Activated CD8-positive, alpha-beta T cell treated with anti-CD3 and anti-CD28 coated beads for 36 hours (primary cell): ENCODE measurements at regions not wholly inside any gene's neighbourhood (a gene's known extent, or its start where the extent isn't known, plus 50 kb on each side); places are given as distances from the start of the nearest gene placed in this dataset.

Experiments used
- ATAC-seq: fragments of 200-7000 bp; cut with Tn5 transposase; one replicate; pipeline ENCODE4 v1.10.0; 2021; ENCODE audit warnings: mild to moderate bottlenecking, moderate library complexity
- CTCF ChIA-PET: fragments of 350-600 bp; sonication (Branson Sonifier 250); formaldehyde crosslinking; loops from one replicate; lab custom pipeline; 2021; ENCODE audit warnings: antibody characterized with exemption; lab: Charles Lee
- POLR2A ChIA-PET: fragments of 350-600 bp; sonication (Branson Sonifier 250); formaldehyde crosslinking; loops from one replicate; lab custom pipeline; 2021; ENCODE audit warnings: antibody characterized with exemption; lab: Charles Lee
- DNase-seq: peaks from one replicate; pipeline ENCODE4 v3.0.0-alpha.2; 2020
- H3K27ac Mint-ChIP-seq: one replicate; pipeline ENCODE4 v1.8.0; 2021; ENCODE audit warnings: mild to moderate bottlenecking, mixed read lengths
- H3K27me3 Mint-ChIP-seq: one replicate; pipeline ENCODE4 v1.8.0; 2021; ENCODE audit warnings: mixed read lengths
- H3K36me3 Mint-ChIP-seq: one replicate; pipeline ENCODE4 v1.8.0; 2021; ENCODE audit warnings: low read depth, mixed read lengths
- H3K4me1 Mint-ChIP-seq: one replicate; pipeline ENCODE4 v1.8.0; 2021; ENCODE audit warnings: low read depth, mixed read lengths
- H3K4me3 Mint-ChIP-seq: one replicate; pipeline ENCODE4 v1.8.0; 2021; ENCODE audit warnings: mild to moderate bottlenecking, moderate library complexity, mixed read lengths
- H3K9me3 Mint-ChIP-seq: one replicate; pipeline ENCODE4 v1.8.0; 2021; ENCODE audit warnings: mixed read lengths
- CTCF ChIP-seq: fragments of 200-600 bp; IDR thresholded peaks from one replicate; pipeline ENCODE4 v1.8.0; 2022; ENCODE audit warnings: antibody characterized with exemption, mild to moderate bottlenecking
- intact Hi-C: fragments of 100-400 bp; cut with micrococcal nuclease; formaldehyde crosslinking; loops from one replicate; pipeline ENCODE4 v1.10.0; 2022

- ATAC-seq = no peak
- Mint-ChIP-seq H3K4me1 (no peaks in the 10 kb centered on the region), H3K36me3 (no peaks in the 10 kb centered on the region), H3K4me3 (no peak overlapping the region), H3K27ac (no peak overlapping the region), H3K27me3 (peaks cover 9% of the 10 kb centered on the region), H3K9me3 (peaks cover 2% of the 10 kb centered on the region)
- no peak for TF ChIP-seq CTCF
- DNase-seq = no peak
- CTCF ChIA-PET = interaction anchor here (0.9 to 2.2 kb wide), 3 partner anchors 9 to 64 kb away, joined by 3 to 9 read pairs (median 3); no protein-coding TSS in a partner anchor
- POLR2A ChIA-PET = interaction anchor here (1.0 kb wide), 1 partner anchor 10 kb away, joined by 3 read pairs; no protein-coding TSS in a partner anchor
- intact Hi-C loops = no loop called here
Observed at GRCh38 chr7:128145191-128145590, 95.9 kb upstream of the LEP start.

- no peaks in the 10 kb centered on the region for H3K4me1 Mint-ChIP-seq
- DNase-seq = no peak
- H3K9me3 Mint-ChIP-seq = peaks cover 2% of the 10 kb centered on the region
- H3K27ac Mint-ChIP-seq = no peak overlapping the region
- no peaks in the 10 kb centered on the region for H3K36me3 Mint-ChIP-seq
- intact Hi-C loops = no loop called here
- ATAC-seq = no peak
- TF ChIP-seq CTCF = no peak
- no peak overlapping the region for H3K4me3 Mint-ChIP-seq
- H3K27me3 Mint-ChIP-seq = peaks cover 10% of the 10 kb centered on the region
- ChIA-PET POLR2A (interaction anchor here (1.0 kb wide), 1 partner anchor 9 kb away, joined by 3 read pairs; no protein-coding TSS in a partner anchor), CTCF (interaction anchor here (0.9 to 2.2 kb wide), 3 partner anchors 10 to 64 kb away, joined by 3 to 9 read pairs (median 3); no protein-coding TSS in a partner anchor)
Observed at GRCh38 chr7:128146052-128146451, 95.0 kb upstream of the LEP start.

GRCh38 chr7:128148676-128149075 is 92.4 kb upstream of the LEP start:
- DNase-seq (no peak), ATAC-seq (no peak)
- no peaks in the 10 kb centered on the region for H3K9me3 Mint-ChIP-seq
- peaks cover 14% of the 10 kb centered on the region for H3K27me3 Mint-ChIP-seq
- H3K27ac Mint-ChIP-seq = no peak overlapping the region
- no peaks in the 10 kb centered on the region for H3K36me3 Mint-ChIP-seq
- H3K4me1 Mint-ChIP-seq = no peaks in the 10 kb centered on the region
- intact Hi-C loops = no loop called here
- no peak for TF ChIP-seq CTCF
- CTCF ChIA-PET = no interaction called here
- H3K4me3 Mint-ChIP-seq = no peak overlapping the region
- POLR2A ChIA-PET = no interaction called here

GRCh38 chr7:128150223-128150865 is 90.7 kb upstream of the LEP start:
- POLR2A ChIA-PET = no interaction called here
- TF ChIP-seq CTCF = no peak
- Mint-ChIP-seq H3K27ac (no peak overlapping the region), H3K36me3 (no peaks in the 10 kb centered on the region), H3K27me3 (peaks cover 14% of the 10 kb centered on the region), H3K9me3 (no peaks in the 10 kb centered on the region), H3K4me1 (peaks cover 2% of the 10 kb centered on the region), H3K4me3 (no peak overlapping the region)
- no peak for ATAC-seq
- no peak for DNase-seq
- CTCF ChIA-PET = no interaction called here
- intact Hi-C loops = no loop called here

GRCh38 chr7:128151635-128152034 is 89.4 kb upstream of the LEP start:
- no peak for TF ChIP-seq CTCF
- H3K36me3 Mint-ChIP-seq = no peaks in the 10 kb centered on the region
- H3K4me3 Mint-ChIP-seq = no peak overlapping the region
- ATAC-seq (no peak), DNase-seq (no peak)
- no peak overlapping the region for H3K27ac Mint-ChIP-seq
- intact Hi-C loops = no loop called here
- POLR2A ChIA-PET = no interaction called here
- no peaks in the 10 kb centered on the region for H3K9me3 Mint-ChIP-seq
- peaks cover 14% of the 10 kb centered on the region for H3K27me3 Mint-ChIP-seq
- H3K4me1 Mint-ChIP-seq = peaks cover 2% of the 10 kb centered on the region
- CTCF ChIA-PET = no interaction called here
